ENCODE measurements at regions not wholly inside any gene's neighbourhood (a gene's known extent, or its start where the extent isn't known, plus 50 kb on each side); places are given as distances from the start of the nearest gene placed in this dataset.

DNA sequence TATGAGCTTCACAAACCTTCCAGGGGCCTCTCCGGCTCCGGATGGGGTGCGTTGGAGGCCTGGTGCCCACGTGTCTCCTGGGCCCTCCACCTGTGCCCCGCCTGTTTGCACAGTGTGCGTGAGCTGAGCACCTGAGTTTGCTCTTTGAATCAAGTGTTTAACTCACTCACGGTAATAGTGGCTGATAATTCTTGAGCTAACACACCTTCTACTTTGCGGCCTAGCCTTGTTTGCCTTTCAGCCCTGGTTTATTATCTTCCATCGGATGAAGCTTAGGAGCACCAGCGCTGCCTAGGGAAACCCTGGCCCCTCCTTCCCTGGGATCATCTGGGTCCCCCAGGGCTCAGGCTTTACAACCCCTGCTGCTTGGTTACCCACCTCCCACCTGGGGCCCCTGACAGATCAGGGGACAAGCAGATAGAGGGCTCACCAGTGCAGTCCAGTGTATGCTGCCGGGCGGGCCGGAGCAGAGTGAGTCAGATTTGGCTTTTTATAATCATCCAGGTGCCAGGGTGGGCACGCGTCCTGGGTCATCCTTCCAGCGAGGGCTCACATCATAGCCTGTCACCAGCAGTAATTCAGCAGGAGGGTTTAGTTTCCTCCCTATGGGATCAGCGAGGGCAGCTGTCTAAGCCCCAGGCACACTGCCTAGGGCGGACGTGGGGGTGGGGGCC lies 62.8 kb upstream of the RFLNA start:
- Histone ChIP-seq H3K27me3 (no peaks in the 10 kb centered on the region), H3K9me3 (peaks cover 0 to 8% (median 0%) of the 10 kb centered on the region in 4 donors), H3K27ac (no peak overlapping the region), H3K4me3 (no peak overlapping the region), H3K36me3 (no peaks in the 10 kb centered on the region), H3K4me1 (no peaks in the 10 kb centered on the region)
- TF ChIP-seq EP300 (IDR thresholded peaks at IDR 0.05) (no peak), POLR2A (IDR thresholded peaks at IDR 0.05) (no peak), CTCF (IDR thresholded peaks at IDR 0.05) (no peak)
- WGBS, 2 donors, result 88 to 94% methylated on average over 12 to 18 of the region's 19 CpGs
- no peak for DNase-seq (ENCODE audit: low spot score in 2 of 2)

- Histone ChIP-seq H3K27me3 (no peaks in the 10 kb centered on the region), H3K9me3 (peaks cover 0 to 8% (median 0%) of the 10 kb centered on the region in 4 donors), H3K36me3 (no peaks in the 10 kb centered on the region), H3K27ac (no peak overlapping the region), H3K4me3 (no peak overlapping the region), H3K4me1 (no peaks in the 10 kb centered on the region)
- WGBS, 2 donors, result 61 to 64% methylated on average over 3 of the region's 3 CpGs
- no peak for DNase-seq (ENCODE audit: low spot score in 2 of 2)
- TF ChIP-seq POLR2A (IDR thresholded peaks at IDR 0.05) (no peak), EP300 (IDR thresholded peaks at IDR 0.05) (no peak), CTCF (IDR thresholded peaks at IDR 0.05) (no peak)
These were observed 62.3 kb upstream of the RFLNA start for GRCh38 chr12:124232654-124232987.

DNA sequence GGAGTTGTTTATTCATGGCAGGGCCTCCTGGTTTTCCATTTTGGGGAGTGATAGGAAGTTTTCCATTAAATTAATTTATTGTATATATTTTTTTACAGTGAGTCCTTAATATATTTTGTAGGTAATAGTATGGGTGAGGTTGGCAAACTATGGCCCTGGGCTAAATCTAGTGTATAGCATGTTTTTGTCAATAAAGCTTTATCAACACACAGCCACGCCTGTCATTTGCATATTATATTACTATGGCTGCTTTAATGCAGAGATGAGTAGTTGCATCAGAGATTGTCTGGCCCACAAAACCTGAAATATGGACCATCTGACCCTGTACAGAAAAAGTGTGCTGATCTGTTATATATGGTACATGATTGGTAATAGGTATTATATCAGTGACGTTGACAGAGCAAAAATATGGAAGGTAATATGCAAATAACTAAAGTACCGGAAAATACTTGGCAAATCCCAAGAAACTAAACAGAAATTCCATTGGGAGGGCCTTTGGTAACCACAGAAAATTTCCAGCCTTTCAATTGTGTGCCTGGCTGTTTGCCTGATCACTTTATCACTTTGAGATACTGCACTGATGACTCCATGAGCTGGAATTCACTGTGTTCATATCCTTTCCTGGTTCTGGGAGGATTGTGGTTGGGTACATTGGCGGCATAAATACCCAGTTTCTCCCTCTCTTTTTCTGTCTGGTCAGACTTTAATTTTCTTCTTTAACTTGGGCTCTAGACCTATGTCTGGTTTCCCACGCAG lies 61.7 kb upstream of the RFLNA start:
- no peak for DNase-seq (ENCODE audit: low spot score in 2 of 2)
- TF ChIP-seq CTCF (IDR thresholded peaks at IDR 0.05) (no peak), POLR2A (IDR thresholded peaks at IDR 0.05) (no peak), EP300 (IDR thresholded peaks at IDR 0.05) (no peak)
- Histone ChIP-seq H3K27ac (no peak overlapping the region), H3K4me3 (no peak overlapping the region), H3K4me1 (no peaks in the 10 kb centered on the region), H3K9me3 (peaks cover 0 to 8% (median 0%) of the 10 kb centered on the region in 4 donors), H3K36me3 (no peaks in the 10 kb centered on the region), H3K27me3 (no peaks in the 10 kb centered on the region)
- 80 to 86% methylated on average over 5 of the region's 5 CpGs for WGBS, 2 donors

GRCh38 chr12:124233846-124234640 lies 60.9 kb upstream of the RFLNA start:
- Histone ChIP-seq H3K36me3 (no peaks in the 10 kb centered on the region), H3K27me3 (no peaks in the 10 kb centered on the region), H3K4me3 (no peak overlapping the region), H3K27ac (no peak overlapping the region), H3K9me3 (peaks cover 0 to 8% (median 0%) of the 10 kb centered on the region in 4 donors), H3K4me1 (no peaks in the 10 kb centered on the region)
- TF ChIP-seq EP300 (IDR thresholded peaks at IDR 0.05) (no peak), POLR2A (IDR thresholded peaks at IDR 0.05) (no peak), CTCF (IDR thresholded peaks at IDR 0.05) (no peak)
- no peak for DNase-seq (ENCODE audit: low spot score in 2 of 2)
- WGBS, 2 donors, result 88% methylated on average over 8 of the region's 8 CpGs

GRCh38 chr12:124236625-124237031 lies 58.3 kb upstream of the RFLNA start:
- H3K9me3 ChIP-seq, result no peaks in the 10 kb centered on the region
- no peaks in the 10 kb centered on the region for H3K27me3 ChIP-seq
- WGBS, 2 donors, result 80 to 82% methylated on average over 5 of the region's 5 CpGs
- H3K4me3 ChIP-seq, result no peak overlapping the region
- TF ChIP-seq CTCF (IDR thresholded peaks at IDR 0.05), result no peak
- TF ChIP-seq POLR2A (IDR thresholded peaks at IDR 0.05), result no peak
- DNase-seq (ENCODE audit: low spot score in 2 of 2), result no peak
- H3K36me3 ChIP-seq, result no peaks in the 10 kb centered on the region
- no peaks in the 10 kb centered on the region for H3K4me1 ChIP-seq
- H3K27ac ChIP-seq, result no peak overlapping the region

Measured in tibial nerve (tissue), 4 donors.